Activated T-cell treated with anti-CD3 and anti-CD28 coated beads, Interleukin-2, amount 50 U/mL, for 1 hour (primary cell): ENCODE measurements at regions not wholly inside any gene's neighbourhood (a gene's known extent, or its start where the extent isn't known, plus 50 kb on each side); places are given as distances from the start of the nearest gene placed in this dataset.

ENCODE experiments used
- DNase-seq: peaks from one replicate; pipeline ENCODE4 v3.0.0-alpha.2; 2020

DNA sequence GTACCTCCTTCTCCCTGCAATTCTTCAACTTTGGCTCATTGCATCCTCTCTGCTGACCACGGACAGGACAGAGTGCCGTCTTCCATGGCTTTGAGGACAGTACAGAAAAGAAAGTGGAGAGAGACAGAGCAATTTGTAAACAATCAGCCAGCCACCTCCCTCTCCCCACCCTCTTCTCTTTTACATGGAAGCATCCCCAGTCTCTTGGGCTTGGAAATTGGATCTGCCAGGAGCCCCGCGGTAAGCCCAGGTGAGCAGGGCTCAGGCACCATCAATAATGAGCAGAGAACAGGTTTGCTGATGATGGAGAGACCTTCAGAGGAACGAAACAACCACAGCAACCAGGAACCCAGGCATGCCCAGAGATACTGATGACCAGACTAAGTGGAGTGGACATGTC, 194.9 kb upstream of the TNRC6C start:
- no peak for DNase-seq

DNA sequence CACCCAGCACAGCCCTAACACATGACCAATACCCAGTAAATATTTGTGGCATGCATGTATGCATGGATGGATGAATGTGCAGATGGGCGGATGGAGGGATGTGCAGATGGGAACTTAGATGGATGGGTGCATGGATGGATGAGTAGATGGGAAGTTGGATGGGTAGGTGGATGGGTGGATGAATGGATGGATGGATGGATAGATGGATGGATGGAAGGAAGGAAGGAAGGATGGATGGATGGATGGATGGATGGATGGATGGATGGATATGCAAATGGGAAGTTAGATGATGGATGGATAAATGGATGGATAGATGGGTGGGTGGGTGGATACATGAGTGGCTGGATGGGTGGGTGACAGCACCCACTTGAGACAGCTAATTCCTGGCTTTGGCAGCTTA, 193.2 kb upstream of the TNRC6C start:
- DNase-seq: no peak

DNA sequence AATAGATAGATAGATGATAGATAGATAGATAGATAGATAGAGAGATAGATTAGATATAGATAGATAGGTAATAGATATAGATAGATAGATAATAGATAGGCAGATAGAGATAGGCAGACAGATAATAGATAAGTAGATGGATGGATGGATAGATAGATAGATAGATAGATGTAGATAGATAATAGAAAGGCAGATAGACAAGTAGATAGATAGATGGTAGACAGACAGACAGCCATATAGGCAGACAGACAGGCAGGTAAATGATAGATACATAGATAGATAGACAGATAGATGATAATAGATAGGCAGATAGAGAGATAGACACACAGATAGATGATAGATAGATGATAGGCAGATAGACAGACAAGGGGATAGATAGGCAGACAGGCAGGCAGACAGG, 191.4 kb upstream of the TNRC6C start:
- DNase-seq: no peak

DNA sequence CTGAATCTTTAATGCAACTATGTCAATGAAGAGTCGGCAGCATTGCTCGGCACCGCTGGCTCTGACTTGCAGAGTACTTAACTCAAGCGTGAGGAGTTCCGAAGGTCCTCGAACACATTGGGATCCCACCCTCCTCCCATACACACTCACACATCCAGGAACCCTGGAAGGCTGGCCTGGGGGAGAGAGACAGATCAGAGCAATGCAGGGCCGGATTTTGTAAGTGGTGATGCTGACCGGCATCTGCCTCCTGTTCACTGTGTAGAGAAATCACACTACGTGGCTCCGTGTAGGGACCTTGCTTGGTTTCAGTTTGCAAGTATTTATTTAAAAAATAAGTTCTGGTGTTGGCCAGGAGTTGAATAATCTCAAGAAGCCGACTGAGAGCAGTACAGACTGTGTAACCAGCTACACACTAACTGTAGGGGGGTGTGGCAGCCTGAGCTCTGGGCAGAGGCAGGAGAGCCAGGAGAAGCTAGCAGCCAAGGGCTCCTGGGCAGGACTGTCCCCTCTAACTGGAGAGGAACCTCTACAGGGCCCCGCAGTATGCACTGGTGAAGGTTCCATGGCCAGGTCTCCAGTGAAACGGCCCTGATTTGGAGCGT, 190.2 kb upstream of the TNRC6C start:
- DNase-seq: no peak

DNA sequence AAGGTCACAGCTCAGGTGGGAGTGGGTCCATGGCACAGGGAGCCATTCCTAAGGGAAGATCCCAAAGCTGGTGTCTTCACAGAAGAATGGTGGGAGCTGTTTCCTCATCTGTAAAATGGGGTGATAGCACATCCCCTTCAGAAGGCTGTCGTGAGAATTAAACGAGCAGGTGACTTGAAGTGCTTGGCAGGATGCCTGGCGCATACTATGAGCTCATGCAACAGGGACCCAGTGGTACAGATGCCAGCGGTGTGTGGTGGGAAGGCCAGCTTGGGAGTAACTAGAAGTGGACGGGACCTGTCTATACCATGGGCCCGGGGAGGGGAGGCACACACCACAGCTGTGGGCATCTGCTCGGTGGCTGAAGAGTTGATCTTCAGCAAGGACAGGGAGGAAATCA, 189.3 kb upstream of the TNRC6C start:
- no peak for DNase-seq

- DNase-seq: no peak
Observed at GRCh38 chr17:77769762-77770161, 188.7 kb upstream of the TNRC6C start.

- no peak for DNase-seq
Observed at GRCh38 chr17:77770331-77771105, 188.0 kb upstream of the TNRC6C start.

- no peak for DNase-seq
Observed at GRCh38 chr17:77771145-77771544, 187.4 kb upstream of the TNRC6C start.

DNA sequence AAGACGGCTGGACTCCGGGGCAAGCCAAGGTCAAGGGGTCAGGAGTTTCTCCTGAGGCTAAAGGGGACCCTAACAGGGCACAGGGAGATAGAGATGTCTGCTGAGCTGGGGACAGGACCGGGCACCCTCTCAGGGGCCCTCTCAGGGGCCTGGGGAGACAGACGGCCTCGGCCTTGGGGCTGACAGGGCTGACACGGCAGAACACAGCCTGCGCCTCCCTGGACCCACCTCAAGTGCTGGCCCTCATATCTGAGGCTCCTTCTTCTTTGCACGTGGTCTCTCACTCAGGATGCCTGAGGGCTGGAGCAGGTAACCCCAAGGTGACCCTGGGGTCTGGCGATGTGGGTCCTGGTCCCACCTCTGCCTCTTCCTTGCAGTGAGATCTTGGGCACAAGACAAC, 186.9 kb upstream of the TNRC6C start:
- no peak for DNase-seq

DNA sequence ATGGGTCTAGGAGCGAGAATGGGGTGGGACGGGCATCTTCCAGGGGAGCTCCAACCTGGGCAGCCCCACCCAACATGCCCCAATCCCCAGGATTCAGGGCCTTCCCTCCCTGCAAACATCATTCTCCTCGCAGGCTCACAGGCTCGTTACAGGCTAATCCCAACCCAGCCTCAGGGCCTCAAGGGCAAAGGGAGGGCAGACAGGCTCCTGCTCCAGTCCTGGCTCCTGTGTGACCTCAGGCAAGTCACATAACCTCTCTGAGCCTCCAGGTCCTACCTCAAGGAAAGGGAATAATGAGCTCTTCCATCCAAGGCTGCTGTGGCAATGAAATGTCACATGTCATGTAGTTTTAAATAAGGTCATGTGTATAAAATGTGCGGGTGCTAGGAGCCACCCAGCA, 186.5 kb upstream of the TNRC6C start:
- no peak for DNase-seq

DNA sequence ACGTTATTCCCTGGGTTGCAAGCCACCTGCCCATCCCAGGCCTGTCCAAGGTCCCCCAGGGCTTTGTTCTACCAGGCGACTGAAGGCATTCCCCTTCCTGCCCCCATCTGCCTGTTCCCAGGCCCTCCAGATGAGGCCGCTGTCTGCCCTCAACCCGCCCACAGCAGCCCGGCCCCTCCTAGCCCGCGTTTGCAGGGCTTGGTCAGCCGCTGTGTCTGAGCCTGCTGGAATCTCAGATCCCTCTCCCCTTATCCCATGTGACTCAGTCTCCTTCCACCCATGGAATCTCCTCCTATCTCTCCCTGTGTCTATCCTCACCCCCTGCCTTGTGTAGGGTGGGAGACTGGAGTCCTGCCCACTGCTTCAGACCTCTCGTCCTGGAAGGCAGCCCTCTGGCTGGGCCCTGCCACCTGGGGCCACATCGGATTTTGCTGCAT, 186.0 kb upstream of the TNRC6C start:
- peak; percentile 74 for DNase-seq

DNA sequence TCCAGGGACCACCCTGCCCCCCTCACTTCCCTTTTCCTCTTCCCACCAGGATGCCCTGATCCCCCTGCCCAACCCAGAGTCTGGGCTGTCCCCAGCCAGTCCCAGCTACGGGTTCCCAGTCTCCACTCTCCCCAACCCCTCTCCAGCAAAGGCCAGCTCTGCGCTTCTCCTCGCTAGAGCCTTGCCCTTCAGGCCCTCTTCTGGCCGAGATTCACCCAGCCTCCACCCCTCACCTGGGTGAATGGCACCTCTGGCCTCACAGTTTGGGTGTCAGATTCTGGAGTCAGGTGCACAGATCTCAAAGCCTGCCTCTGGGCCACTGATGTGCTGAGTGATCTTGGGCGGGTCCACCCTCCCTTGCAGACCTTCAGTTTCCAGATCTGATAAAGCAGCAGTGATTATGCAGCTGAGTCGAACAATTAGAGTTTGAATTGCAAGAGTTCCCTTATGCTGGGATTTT, 185.6 kb upstream of the TNRC6C start:
- no peak for DNase-seq

DNA sequence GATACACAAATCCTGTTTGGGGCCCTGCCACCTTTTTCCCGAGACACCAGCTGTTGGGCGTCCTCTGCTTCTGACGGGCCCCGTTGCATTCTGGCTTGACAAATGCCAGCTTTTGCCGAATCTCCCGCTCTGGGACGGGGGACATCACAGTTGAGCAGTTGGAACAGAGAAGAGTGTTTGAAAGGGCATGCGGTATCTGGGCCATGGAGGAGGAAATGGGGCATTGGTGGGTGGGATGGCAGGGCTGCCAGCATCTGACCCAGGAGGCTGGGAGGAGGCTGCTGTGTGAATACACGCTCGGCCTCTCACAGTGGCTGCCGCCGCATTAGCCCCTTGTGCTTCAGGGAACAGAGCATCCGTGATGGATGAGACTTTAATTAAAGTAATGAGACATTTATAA, 184.3 kb upstream of the TNRC6C start:
- no peak for DNase-seq

DNA sequence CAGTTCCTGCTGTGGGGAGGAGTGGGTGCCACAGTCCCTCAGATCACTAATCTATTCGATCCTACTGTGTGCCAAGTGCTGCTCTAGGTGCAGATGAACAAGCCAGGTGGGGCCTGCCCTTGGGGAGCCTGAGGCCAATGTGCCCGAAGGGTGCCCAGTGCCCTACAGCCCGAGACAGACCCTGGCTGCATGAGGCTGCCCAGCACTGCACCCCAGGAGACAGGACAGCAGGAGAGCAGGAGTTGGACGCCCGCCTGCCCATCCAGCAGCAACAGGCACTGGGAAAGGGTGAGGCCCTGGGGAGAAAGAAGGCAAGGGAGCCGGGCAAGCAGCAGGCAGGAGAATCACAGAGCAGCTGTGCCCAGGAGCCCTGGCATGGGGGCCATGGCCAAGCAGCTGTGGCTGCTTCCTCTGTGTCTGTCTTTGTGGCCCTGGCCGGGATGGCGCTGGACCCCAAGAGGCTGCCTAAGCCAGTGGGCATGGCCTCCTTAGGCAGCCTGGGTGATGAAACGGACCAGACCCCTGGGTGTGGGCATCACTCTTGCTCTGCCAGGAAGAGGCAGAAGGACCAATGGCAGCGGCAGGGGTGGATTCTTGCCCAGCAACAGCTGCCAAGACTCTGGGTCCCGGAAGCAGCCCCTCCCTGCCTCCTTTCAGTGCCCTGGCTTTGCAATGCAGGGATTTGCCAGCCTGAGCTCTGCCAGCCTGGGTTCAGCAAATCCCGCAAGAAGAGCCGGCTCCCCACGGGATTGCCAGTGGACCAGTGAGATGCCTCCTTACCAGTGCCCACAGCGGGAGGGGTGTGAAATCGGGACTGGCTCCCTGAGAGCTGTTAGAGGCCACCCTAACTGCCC, 179.6 kb upstream of the TNRC6C start:
- DNase-seq: no peak

- no peak for DNase-seq
Observed at GRCh38 chr17:77779711-77780539, 178.6 kb upstream of the TNRC6C start.

- no peak for DNase-seq
Observed at GRCh38 chr17:77781536-77781935, 177.0 kb upstream of the TNRC6C start.

- no peak for DNase-seq
Observed at GRCh38 chr17:77782201-77782600, 176.3 kb upstream of the TNRC6C start.

DNA sequence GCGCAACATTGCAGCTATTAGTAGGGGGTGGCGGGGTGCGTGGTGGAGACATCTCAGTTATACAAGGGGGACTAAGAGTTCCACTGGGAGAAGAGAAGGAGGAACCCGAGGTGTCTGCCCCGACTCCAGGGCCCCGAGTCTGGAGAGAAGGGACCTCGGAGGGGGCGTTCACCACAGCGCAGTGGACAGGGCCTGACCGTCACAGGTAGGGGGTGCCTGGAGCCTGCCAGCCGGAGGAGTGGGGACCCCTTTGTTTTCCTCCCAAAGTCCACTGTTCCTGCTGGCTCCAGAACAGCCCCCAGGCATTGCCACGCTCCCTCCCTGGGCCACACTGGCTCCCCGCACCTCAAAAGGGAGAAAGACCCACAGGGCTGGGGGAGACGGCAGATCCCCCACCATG, 175.9 kb upstream of the TNRC6C start:
- no peak for DNase-seq

DNA sequence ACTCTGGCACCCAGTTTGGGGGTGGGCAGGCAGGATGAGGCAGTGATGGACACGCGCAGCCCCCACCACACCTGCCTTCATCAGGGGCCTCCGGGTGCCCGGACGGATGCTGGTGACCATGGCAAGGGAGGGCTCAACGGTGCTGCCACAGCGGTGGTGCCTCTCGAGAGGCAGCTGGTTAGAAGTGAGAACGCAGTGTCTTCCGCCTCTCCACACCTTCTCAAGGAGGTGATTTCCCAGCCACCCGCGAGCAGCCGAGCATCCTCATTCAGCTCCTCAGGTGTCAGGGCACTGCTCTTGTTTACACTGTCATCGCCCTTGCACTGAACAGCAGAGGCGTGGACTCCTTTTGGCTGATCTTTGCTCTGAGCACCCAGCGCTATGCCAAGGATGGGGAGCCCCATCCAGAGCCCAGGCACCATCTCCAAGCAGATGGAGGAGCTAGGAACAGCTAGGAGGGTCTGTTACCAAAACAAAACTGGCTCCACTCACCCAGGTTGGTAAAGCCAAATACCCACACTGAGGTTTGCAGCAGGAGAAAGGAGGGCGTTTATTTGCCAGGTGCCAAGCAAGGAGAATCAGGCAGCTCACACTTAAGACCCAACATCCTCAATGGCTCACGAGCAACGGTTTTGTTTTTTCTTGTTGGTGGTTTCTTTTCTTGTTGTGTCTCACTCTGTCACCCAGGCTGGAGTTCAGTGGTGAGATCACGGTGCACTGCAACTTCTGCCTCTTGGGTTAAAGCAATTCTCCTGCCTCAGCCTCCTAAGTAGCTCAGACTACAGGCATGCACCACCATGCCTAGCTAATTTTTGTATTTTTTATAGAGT, 174.3 kb upstream of the TNRC6C start:
- peak; percentile 64 for DNase-seq

DNA sequence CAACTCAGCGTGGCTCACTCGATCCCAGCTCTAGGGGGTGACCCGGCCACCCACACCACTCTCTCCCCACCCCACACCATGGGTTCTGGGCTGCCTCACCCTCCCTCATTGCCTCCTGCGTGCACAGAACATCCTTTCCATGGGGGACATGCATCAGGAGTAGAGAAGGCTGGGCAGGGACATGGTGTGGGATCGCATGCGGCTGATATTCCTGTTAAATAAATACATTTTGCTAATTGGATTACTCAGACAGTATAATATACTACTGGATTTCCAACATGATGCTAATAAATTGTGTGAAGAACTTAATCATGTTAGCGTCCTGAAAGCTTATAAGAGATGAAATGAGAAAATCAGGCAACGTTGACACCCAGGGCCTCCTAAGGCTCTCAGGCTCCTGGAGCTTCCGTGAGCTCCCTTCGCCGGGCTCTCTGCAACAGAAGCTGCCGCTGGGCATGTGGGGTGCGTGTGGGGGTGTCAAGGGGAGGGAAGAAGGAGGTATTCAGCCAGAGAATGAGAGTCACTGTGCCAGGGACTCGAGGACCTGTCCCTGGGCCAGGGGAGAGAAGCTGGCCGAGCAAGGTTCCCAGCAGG, 173.1 kb upstream of the TNRC6C start:
- DNase-seq: no peak

- no peak for DNase-seq
Observed at GRCh38 chr17:77786090-77786489, 172.4 kb upstream of the TNRC6C start.
